ENCODE measurements at regions not wholly inside any gene's neighbourhood (a gene's known extent, or its start where the extent isn't known, plus 50 kb on each side); places are given as distances from the start of the nearest gene placed in this dataset.
"Not testable (repeated sequence)": the region's sequence is repeated elsewhere in the genome, so short reads cannot be mapped to it uniquely, and the experiment has no call there.

GRCh38 chr10:109173937-109174336 is 749.4 kb downstream of the XPNPEP1 start:
- no peak for DNase-seq

GRCh38 chr10:109173121-109173520 is 750.2 kb downstream of the XPNPEP1 start:
- DNase-seq: no peak

- no peak for DNase-seq
Measured at GRCh38 chr10:109166935-109167334, 756.4 kb downstream of the XPNPEP1 start.

GRCh38 chr10:109159351-109159750 is 764.0 kb downstream of the XPNPEP1 start:
- no peak for DNase-seq

- DNase-seq: no peak
Measured at GRCh38 chr10:109156396-109156795, 766.9 kb downstream of the XPNPEP1 start.

- DNase-seq: no peak
Measured at GRCh38 chr10:109149666-109150350, 773.5 kb downstream of the XPNPEP1 start.

- DNase-seq: no peak
Measured at GRCh38 chr10:109127363-109127762, 795.9 kb downstream of the XPNPEP1 start.

GRCh38 chr10:109126541-109126940 is 796.8 kb downstream of the XPNPEP1 start:
- no peak for DNase-seq

GRCh38 chr10:109126016-109126415 is 797.3 kb downstream of the XPNPEP1 start:
- DNase-seq: no peak

- DNase-seq: no peak
Measured at GRCh38 chr10:109115179-109115578, 808.1 kb downstream of the XPNPEP1 start.

- DNase-seq: no peak
Measured at GRCh38 chr10:109114579-109114978, 808.7 kb downstream of the XPNPEP1 start.

GRCh38 chr10:109106604-109107003 is 816.7 kb downstream of the XPNPEP1 start:
- DNase-seq: no peak

GRCh38 chr10:109105725-109106124 is 817.6 kb downstream of the XPNPEP1 start:
- DNase-seq: no peak

- DNase-seq: no peak
Measured at GRCh38 chr10:109104806-109105205, 818.5 kb downstream of the XPNPEP1 start.

GRCh38 chr10:109103278-109103677 is 820.0 kb downstream of the XPNPEP1 start:
- DNase-seq: no peak

GRCh38 chr10:109089779-109090178 is 833.5 kb downstream of the XPNPEP1 start:
- DNase-seq: no peak

- no peak for DNase-seq
Measured at GRCh38 chr10:109071539-109071938, 851.8 kb downstream of the XPNPEP1 start.

- no peak for DNase-seq
Measured at GRCh38 chr10:109070492-109070891, 852.8 kb downstream of the XPNPEP1 start.

- DNase-seq: no peak
Measured at GRCh38 chr10:109067031-109067430, 856.3 kb downstream of the XPNPEP1 start.

GRCh38 chr10:109065821-109066220 is 857.5 kb downstream of the XPNPEP1 start:
- DNase-seq: no peak

GRCh38 chr10:109062371-109062770 is 860.9 kb downstream of the XPNPEP1 start:
- DNase-seq: no peak

- DNase-seq: no peak
Measured at GRCh38 chr10:109055243-109055642, 868.1 kb downstream of the XPNPEP1 start.

- DNase-seq: no peak
Measured at GRCh38 chr10:109047856-109048255, 875.5 kb downstream of the XPNPEP1 start.

- not testable (repeated sequence) for DNase-seq
Measured at GRCh38 chr10:109046427-109046826, 876.9 kb downstream of the XPNPEP1 start.

GRCh38 chr10:109040622-109041021 is 882.7 kb downstream of the XPNPEP1 start:
- DNase-seq: no peak
